ENCODE measurements at regions not wholly inside any gene's neighbourhood (a gene's known extent, or its start where the extent isn't known, plus 50 kb on each side); places are given as distances from the start of the nearest gene placed in this dataset.

DNA sequence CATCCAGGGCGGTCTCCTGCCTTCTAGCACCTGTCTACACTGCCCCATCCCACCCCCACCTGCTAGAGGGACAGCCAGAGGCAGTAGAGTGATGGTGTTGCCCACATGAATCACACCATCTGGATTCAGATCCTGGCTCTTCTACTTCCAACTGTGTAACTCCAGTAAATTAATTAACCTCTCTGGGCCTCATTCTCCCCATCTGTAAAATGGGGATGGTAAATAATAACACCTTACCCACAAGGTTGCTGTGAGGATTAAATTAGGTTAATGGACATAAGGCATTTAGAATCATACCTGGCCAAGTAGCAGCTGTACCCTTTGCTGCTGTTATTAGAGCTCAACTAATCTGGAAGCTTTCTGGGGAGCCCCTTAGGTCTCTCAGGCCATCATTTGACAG lies 149.6 kb upstream of the BCOR start:
- TF ChIP-seq, protein P1, sequence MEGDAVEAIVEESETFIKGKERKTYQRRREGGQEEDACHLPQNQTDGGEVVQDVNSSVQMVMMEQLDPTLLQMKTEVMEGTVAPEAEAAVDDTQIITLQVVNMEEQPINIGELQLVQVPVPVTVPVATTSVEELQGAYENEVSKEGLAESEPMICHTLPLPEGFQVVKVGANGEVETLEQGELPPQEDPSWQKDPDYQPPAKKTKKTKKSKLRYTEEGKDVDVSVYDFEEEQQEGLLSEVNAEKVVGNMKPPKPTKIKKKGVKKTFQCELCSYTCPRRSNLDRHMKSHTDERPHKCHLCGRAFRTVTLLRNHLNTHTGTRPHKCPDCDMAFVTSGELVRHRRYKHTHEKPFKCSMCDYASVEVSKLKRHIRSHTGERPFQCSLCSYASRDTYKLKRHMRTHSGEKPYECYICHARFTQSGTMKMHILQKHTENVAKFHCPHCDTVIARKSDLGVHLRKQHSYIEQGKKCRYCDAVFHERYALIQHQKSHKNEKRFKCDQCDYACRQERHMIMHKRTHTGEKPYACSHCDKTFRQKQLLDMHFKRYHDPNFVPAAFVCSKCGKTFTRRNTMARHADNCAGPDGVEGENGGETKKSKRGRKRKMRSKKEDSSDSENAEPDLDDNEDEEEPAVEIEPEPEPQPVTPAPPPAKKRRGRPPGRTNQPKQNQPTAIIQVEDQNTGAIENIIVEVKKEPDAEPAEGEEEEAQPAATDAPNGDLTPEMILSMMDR (conservative IDR thresholded peaks at IDR 0.05; ENCODE audit: low read length), result no peak
- no peak for DNase-seq (ENCODE audit: low read depth)
- H3K4me3 ChIP-seq (ENCODE audit: low read length), result no peak overlapping the region

DNA sequence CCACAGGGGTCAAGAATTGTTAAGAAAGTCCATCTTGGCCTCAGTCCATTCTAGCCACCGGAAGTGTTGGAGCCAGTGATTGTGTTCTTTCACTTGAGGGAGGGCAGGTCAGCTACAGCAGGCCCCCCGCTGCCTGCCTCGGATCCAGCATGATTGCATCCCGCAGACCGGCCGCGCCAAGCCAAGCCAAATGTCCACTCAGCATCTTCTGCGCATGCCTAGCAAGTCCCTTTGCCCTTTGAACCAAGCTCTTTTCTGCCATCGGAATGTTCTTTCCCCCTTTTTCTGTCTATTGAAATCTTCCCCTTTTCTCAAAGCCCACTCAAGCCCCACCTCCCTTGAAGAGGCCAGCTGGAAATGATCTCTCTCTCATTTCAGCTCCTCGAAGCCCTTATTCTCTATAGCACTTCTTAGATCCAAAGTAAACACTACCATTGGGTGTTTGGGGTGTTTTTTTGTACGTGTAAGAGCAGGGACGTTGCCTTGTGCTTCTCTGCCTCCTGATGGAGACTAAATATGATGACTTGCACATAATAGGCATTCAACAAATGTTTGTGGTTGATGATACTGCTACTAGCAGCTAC lies 147.8 kb upstream of the BCOR start:
- H3K4me3 ChIP-seq (ENCODE audit: low read length), result no peak overlapping the region
- TF ChIP-seq, protein P1 (conservative IDR thresholded peaks at IDR 0.05; ENCODE audit: low read length), result no peak
- DNase-seq (ENCODE audit: low read depth), result peak; percentile 48

DNA sequence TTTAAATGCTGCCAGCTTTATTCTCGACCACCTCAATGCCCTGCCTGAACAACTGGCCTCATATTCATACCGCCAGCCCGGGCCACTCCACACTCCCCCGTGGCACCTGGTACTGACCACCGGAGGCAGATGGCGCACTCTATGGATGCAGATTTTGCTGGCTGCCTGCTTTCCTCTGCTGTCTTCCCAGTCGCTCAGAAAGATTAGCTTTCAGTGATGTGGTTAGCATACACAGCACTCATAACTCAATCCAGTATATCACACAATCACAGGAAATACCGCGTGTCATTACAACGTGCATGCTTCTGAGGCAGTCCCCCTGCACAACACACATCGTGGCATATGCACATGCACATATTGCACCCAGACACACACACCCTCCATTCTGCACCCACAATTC lies 147.2 kb upstream of the BCOR start:
- H3K4me3 ChIP-seq (ENCODE audit: low read length), result no peak overlapping the region
- no peak for DNase-seq (ENCODE audit: low read depth)
- TF ChIP-seq, protein P1 (conservative IDR thresholded peaks at IDR 0.05; ENCODE audit: low read length), result no peak

DNA sequence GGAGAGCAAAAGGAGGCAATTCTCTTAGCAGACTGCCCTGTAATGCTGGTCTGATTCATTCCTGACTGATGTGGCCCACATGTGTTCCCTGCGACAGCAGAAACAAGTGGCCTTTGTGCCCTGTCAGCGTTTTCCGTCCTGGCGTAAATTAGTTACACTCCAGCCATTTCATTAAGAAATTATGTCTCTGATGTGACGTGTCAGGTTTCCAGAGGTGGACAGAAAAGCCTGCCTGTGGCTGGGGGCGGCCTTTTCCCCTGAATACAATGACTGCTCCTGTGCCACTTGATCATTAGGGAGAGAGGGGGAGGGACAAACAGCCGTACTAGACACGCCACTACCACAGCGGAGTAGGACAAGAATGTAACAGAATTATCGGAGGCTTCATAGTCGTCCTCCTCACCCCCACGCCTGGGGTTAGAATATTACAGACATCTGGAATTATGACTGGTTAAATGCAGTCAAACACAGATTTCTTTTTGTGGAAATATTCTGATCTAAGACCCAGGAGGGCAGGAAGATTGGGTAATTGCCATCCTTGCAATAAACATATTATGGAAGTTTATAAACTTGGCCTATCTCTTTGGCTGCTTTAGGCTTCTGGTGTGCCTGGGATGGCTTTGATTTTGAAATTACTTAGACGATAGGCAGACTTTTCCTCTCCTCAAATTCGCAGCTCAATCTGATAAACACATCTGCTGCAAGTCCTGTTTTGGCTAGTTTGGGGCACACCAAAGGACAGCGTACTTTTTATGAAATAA lies 146.2 kb upstream of the BCOR start:
- no peak for DNase-seq (ENCODE audit: low read depth)
- H3K4me3 ChIP-seq (ENCODE audit: low read length), result no peak overlapping the region
- TF ChIP-seq, protein P1 (conservative IDR thresholded peaks at IDR 0.05; ENCODE audit: low read length), result no peak

DNA sequence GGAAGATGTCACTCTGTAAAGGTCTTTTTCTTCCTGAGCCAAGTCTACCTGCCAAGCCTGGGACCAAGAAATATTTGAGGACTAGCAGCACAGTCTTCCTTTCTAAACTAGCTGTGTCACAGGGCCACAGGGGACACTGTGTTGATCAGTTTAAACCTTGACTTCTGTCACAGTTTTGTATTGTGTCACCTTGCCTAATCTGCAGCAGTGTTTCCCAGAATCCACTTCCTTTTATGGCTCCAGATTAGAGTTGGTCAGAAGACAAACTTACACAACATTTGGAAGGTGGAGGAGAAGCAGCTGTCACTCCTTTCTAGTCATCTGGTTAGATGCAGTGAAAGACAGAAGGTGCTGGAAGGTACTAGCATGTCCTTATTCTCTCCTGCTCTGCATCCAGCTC lies 143.1 kb upstream of the BCOR start:
- TF ChIP-seq, protein P1 (conservative IDR thresholded peaks at IDR 0.05; ENCODE audit: low read length), result no peak
- H3K4me3 ChIP-seq (ENCODE audit: low read length), result no peak overlapping the region
- no peak for DNase-seq (ENCODE audit: low read depth)

DNA sequence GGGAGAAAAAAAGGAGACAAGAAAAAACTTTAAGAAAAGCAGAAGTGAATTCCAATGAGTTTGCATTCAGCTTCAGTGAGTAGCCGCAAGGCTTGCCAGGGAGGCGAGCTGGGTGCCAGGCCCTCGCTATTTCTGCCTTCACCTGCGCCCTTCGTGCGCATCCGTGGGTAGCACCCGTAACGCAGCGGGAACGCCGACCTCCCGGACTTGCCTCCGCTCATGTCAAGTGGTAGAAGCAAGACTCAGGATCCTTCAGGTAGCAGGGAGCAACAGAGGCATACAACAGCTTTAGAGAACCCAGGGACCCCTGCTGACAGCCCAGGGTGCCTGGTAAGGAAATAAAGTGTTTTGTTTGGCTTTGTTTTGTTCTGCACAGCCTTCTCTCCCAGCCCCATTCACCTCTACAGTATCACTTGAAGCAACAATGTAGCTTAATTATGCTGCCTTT lies 140.0 kb upstream of the BCOR start:
- H3K4me3 ChIP-seq (ENCODE audit: low read length), result no peak overlapping the region
- TF ChIP-seq, protein P1 (conservative IDR thresholded peaks at IDR 0.05; ENCODE audit: low read length), result no peak
- DNase-seq (ENCODE audit: low read depth), result no peak

DNA sequence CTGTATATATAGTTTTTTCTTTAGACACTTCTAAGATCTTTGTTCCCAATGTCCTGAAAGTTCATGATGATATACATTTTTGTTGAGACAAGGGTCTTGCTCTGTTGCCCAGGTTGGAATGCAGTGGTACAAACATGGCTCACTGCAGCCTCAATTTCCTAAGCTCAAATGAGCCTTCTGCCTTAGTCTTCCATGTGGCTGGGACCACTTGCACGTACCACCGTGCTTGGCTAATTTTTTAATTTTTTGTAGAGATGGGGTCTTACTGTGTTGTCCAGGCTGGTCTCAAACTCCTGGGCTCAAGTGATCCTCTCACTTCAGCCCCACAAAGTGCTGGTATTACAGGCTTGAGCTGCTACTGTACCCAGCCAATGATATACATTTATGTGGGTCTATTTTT lies 132.9 kb upstream of the BCOR start:
- TF ChIP-seq, protein P1 (conservative IDR thresholded peaks at IDR 0.05; ENCODE audit: low read length), result no peak
- no peak for DNase-seq (ENCODE audit: low read depth)
- H3K4me3 ChIP-seq (ENCODE audit: low read length), result no peak overlapping the region

All from AG10803 (cell line).